ENCODE measurements at regions not wholly inside any gene's neighbourhood (a gene's known extent, or its start where the extent isn't known, plus 50 kb on each side); places are given as distances from the start of the nearest gene placed in this dataset.

DNA sequence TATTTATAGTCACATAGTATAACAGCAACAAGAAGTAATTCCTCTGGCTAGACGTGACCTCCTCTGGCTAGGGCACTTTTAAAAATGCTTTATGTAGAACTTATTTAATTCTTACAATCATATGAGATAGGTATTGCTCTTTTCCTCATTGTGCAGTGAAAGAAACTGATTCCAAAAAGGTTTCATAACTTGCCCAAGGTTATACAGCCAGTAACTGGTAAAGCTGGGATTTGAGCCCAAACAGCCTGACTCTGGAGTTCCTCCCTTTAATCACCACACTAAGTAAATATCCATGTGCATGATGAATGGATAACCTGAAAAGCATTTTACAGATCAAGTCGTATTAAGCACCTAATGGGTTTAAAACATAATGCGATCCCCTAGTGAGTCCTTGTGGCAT, 214.6 kb downstream of the PRL start:
- no peak overlapping the region for H3K27ac Mint-ChIP-seq
- H3K4me3 Mint-ChIP-seq = no peak overlapping the region
- no peak for DNase-seq
- no peaks in the 10 kb centered on the region for H3K4me1 Mint-ChIP-seq (ENCODE audit: low read depth)
- no peaks in the 10 kb centered on the region for H3K36me3 Mint-ChIP-seq (ENCODE audit: low read depth)
- H3K27me3 Mint-ChIP-seq = no peaks in the 10 kb centered on the region
- no peaks in the 10 kb centered on the region for H3K9me3 Mint-ChIP-seq

DNA sequence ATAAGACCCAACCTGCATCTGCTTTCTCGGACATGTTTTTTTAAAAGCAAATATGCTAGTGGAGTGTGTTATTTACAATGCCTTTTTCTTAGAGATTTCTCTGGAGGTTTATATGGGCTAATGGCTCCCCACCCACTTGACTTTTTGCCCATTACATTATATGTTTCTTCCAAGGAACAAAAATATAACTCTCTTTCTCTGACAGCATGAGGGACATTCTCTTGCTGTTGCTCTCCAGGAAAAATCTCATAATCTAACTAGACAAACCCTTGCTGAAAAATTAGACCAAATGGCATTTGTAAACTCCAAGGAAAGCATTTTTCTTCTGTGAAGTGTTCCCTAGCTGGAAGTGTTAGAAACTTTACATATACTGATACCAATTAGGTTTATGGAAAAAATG, 213.7 kb downstream of the PRL start:
- Mint-ChIP-seq H3K4me1 (ENCODE audit: low read depth) (peaks cover 2% of the 10 kb centered on the region), H3K4me3 (no peak overlapping the region), H3K27me3 (no peaks in the 10 kb centered on the region), H3K36me3 (ENCODE audit: low read depth) (no peaks in the 10 kb centered on the region), H3K9me3 (no peaks in the 10 kb centered on the region), H3K27ac (no peak overlapping the region)
- DNase-seq = no peak

DNA sequence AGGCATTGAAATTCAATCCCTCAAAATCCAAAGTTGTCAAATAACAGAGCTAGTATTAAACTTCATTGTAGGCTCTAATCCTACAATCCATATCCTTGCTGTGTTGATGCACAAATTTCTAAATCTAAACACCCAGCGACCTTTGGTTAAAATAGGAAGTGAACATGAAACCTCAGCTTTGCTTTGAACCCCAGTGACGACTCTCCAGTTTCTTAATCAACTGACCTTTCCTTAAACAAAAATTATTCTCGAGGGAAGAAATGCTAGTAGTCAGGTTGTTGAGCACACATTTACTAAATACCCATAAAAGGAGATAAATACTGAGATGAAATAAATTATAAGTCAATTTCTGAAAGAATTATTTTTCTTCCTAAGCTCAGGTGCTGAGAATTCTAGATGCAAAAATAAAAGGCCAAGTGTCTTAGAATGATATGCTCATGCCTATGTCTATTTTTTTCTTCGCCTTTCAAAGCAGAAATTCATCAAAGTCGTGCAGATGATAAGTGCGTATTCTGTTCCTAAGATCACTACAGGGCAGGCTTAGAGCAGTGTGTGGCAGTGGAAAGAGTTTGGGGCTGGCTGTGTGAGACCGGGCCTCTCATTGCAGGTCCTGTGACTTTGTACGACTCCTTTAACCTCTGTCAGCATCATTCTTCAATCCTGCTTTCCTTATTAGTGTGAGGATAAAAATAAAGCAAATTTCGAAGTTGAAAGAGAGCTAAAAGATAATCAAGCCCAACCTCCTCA, 208.7 kb downstream of the PRL start:
- no peak overlapping the region for H3K4me3 Mint-ChIP-seq
- no peaks in the 10 kb centered on the region for H3K9me3 Mint-ChIP-seq
- no peak for DNase-seq

DNA sequence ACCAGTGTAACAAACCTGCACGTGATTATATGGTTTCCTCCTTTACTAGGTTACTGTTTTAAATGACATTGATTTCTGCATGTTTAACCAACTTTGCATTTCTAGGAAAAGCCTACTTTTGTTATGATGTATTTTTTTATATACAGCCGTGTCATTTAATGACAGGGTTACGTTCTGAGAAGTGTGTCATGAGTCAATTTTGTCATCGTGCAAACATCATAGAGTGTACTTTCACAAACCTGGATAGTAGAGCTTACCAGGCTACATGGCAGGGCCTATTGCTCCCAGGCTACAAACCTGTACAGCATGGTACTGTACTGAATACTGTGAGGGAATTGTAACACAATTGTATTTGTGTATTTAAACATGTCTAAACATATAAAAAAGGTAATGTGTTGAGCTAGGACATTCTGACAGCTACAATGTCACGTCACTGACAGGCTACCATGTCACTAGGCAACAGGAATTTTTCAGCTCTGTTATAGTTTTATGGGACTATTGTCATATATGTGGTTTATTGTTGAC, 205.3 kb downstream of the PRL start:
- Mint-ChIP-seq H3K27ac (peak overlapping the region; percentile 40), H3K9me3 (no peaks in the 10 kb centered on the region), H3K27me3 (no peaks in the 10 kb centered on the region)

More for the DNA sequence above, 208.7 kb downstream of the PRL start:
- Mint-ChIP-seq H3K27me3 (no peaks in the 10 kb centered on the region), H3K27ac (no peak overlapping the region), H3K4me1 (ENCODE audit: low read depth) (peaks cover 10% of the 10 kb centered on the region), H3K36me3 (ENCODE audit: low read depth) (no peaks in the 10 kb centered on the region)

DNA sequence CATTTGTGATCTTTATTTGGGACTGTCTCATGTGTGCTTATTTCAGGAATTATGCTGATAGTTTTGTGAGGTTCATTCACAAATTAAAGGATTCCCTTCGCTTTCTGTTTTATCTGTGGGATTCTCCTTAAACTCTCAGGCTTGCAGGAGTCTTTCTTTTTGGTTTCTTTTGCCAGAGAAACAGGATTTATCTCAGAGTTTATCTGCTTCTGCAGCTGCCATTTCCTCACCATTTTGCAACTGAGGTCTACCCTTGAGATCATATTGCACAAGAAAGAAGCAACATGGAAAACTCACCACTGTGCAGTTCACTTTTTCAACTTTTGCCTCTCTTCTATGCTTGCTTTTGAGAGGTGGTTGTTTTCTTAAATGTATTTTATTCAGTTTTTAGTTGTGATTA, 201.0 kb downstream of the PRL start:
- Mint-ChIP-seq H3K4me3 (no peak overlapping the region), H3K27ac (no peak overlapping the region), H3K36me3 (ENCODE audit: low read depth) (no peaks in the 10 kb centered on the region), H3K27me3 (no peaks in the 10 kb centered on the region), H3K4me1 (ENCODE audit: low read depth) (peaks cover 6% of the 10 kb centered on the region), H3K9me3 (no peaks in the 10 kb centered on the region)
- DNase-seq = no peak

More for the DNA sequence above, 205.3 kb downstream of the PRL start:
- DNase-seq = no peak
- Mint-ChIP-seq H3K36me3 (ENCODE audit: low read depth) (no peaks in the 10 kb centered on the region), H3K4me1 (ENCODE audit: low read depth) (peaks cover 10% of the 10 kb centered on the region), H3K4me3 (no peak overlapping the region)

DNA sequence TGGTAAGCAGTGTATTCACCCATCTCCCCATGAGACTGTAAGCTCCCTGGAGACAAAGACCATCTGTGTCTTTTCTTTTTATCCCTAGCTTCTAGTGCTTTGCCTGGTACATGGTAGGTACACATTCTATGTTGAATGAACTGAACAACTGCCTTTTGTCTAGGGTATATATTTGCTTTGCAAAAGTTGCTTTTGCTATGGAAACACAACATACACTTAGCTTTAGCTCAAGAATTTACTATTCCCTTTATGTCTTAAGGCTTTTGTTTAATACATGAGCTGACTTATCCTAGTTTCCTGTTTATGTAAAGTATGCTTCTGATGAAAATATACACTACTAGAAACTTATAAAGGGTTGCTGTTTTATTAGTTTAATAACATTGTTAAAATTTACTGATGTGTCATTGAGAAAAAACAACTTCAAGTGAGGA, 198.2 kb downstream of the PRL start:
- no peak for DNase-seq
- H3K36me3 Mint-ChIP-seq (ENCODE audit: low read depth) = no peaks in the 10 kb centered on the region
- no peak overlapping the region for H3K4me3 Mint-ChIP-seq
- peaks cover 8% of the 10 kb centered on the region for H3K4me1 Mint-ChIP-seq (ENCODE audit: low read depth)
- peaks cover 3% of the 10 kb centered on the region for H3K9me3 Mint-ChIP-seq
- no peak overlapping the region for H3K27ac Mint-ChIP-seq
- H3K27me3 Mint-ChIP-seq = no peaks in the 10 kb centered on the region

DNA sequence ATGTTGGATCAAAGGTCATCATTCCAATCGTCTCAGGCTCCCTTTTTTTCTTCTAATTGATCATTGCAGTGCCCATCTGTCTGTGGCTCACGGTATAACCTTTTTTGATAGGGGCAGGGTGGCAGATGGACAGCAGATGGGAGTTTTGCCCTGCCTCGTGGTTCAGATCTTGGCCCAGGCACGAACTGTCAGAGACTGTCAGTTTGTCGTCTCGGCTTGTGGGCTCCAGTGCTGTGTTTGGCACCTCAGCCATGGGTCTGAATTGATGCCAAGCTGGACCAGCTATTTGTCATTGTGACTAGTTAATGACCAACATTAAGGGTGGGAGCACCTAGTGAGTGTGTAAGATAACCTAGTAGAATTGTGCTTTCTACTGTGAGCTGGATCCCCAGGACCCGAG, 197.6 kb downstream of the PRL start:
- Mint-ChIP-seq H3K4me3 (no peak overlapping the region), H3K27me3 (no peaks in the 10 kb centered on the region), H3K9me3 (peaks cover 3% of the 10 kb centered on the region), H3K27ac (no peak overlapping the region), H3K36me3 (ENCODE audit: low read depth) (no peaks in the 10 kb centered on the region), H3K4me1 (ENCODE audit: low read depth) (peaks cover 8% of the 10 kb centered on the region)
- no peak for DNase-seq

DNA sequence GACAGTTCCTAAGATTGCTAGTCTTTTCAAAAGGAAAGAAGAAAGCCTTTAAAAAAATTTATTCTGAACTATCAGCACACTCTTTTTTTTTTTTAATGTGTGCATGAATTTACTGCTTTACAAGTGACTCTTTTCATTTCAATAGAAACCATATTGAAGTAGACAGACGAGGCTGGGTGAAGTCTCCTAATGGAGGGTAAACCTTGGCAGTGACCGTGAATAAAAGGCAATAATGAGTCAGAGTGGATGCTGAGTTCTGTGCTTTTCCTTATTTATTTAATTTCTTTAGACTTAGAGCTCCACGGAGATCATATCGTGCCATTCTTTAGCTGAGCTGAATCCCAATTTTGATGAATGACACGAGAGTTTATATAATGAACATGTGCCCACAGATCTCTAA, 196.9 kb downstream of the PRL start:
- no peaks in the 10 kb centered on the region for H3K27me3 Mint-ChIP-seq
- H3K4me1 Mint-ChIP-seq (ENCODE audit: low read depth) = peaks cover 8% of the 10 kb centered on the region
- H3K4me3 Mint-ChIP-seq = no peak overlapping the region
- H3K27ac Mint-ChIP-seq = no peak overlapping the region
- DNase-seq = no peak
- peaks cover 5% of the 10 kb centered on the region for H3K9me3 Mint-ChIP-seq
- H3K36me3 Mint-ChIP-seq (ENCODE audit: low read depth) = no peaks in the 10 kb centered on the region

DNA sequence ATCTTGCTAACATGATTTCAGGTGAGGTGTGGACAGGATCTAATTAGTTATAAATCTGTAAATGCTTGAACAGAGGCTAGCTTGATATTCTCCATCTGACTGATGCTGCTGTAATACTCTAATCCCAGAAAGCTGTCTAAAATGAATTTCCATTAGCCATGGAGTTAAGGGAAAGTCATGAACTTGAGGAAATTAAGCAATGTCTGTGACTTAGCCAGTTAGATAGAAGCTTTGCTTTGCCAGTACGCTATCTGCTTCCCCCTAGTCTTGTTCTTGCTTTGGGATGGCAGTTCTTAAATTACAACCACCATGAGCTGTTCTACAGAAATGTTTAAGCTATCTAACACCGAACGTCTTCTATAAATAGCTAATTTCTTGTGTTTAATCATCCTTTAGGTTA, 195.7 kb downstream of the PRL start:
- Mint-ChIP-seq H3K27ac (no peak overlapping the region), H3K4me1 (ENCODE audit: low read depth) (peaks cover 8% of the 10 kb centered on the region)

DNA sequence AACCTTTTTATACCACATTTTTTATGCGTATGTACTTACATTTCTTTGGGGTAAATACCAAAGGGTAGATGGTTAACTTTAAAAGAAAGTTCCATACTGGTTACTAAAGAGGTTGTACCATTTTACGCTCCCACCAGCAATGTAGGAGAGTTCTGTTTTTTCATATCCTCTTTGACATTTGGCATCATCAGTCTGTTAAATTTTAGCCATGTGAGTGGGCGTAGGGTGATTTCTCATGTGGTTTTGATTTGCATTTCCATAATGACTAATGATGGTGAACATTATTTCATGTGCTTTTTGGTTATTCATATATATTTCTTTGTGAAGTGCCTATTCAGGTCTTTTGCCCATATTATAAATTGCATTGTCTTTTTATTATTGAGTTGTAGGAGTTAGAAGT, 194.2 kb downstream of the PRL start:
- DNase-seq = no peak

More for the DNA sequence above, 195.7 kb downstream of the PRL start:
- no peak overlapping the region for H3K4me3 Mint-ChIP-seq
- no peaks in the 10 kb centered on the region for H3K27me3 Mint-ChIP-seq
- H3K9me3 Mint-ChIP-seq = peaks cover 5% of the 10 kb centered on the region
- no peaks in the 10 kb centered on the region for H3K36me3 Mint-ChIP-seq (ENCODE audit: low read depth)
- no peak for DNase-seq

DNA sequence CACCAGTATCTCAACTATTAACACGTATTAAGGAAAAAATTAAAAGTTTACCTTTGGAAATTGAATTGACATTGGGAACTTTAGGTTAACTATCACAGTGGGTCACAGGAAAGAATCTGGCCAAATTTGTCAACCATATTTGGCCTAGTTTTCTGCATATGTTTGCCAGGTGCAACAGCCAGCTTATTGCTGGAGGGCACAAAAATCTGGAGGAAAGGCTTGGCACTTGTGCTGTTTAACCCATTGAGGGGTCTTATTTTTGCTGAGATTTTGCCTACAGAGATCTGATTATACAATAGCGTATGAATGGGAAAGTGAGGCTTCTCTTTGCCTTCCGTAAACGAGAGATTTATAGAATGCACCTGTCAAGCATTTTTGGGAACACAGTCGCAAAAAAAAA, 190.4 kb downstream of the PRL start:
- Mint-ChIP-seq H3K4me1 (ENCODE audit: low read depth) (peaks cover 8% of the 10 kb centered on the region), H3K36me3 (ENCODE audit: low read depth) (no peaks in the 10 kb centered on the region), H3K4me3 (no peak overlapping the region), H3K9me3 (peaks cover 5% of the 10 kb centered on the region), H3K27me3 (no peaks in the 10 kb centered on the region), H3K27ac (no peak overlapping the region)
- DNase-seq = no peak

More for the DNA sequence above, 194.2 kb downstream of the PRL start:
- no peaks in the 10 kb centered on the region for H3K36me3 Mint-ChIP-seq (ENCODE audit: low read depth)
- no peak overlapping the region for H3K4me3 Mint-ChIP-seq
- peaks cover 8% of the 10 kb centered on the region for H3K4me1 Mint-ChIP-seq (ENCODE audit: low read depth)
- H3K27me3 Mint-ChIP-seq = no peaks in the 10 kb centered on the region
- peaks cover 5% of the 10 kb centered on the region for H3K9me3 Mint-ChIP-seq
- no peak overlapping the region for H3K27ac Mint-ChIP-seq

DNA sequence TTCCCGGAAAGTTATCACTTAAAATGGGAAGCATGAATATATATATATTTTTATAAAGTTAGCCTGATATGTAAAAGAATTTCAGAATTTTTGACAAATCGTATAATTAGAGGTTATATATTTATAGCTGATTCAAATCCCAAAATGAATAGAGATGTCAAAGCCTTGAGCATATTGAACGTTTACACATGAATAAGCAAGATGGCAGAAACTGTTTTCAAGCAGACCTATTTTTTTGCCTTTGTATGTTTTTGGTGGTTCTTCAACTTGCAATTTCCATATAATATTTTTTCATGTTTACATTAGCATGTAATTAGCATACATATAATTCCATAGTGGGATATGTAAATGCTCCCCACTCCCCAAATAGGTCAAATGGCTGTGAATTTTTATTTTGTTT, 189.9 kb downstream of the PRL start:
- Mint-ChIP-seq H3K4me3 (no peak overlapping the region), H3K27me3 (no peaks in the 10 kb centered on the region), H3K4me1 (ENCODE audit: low read depth) (peaks cover 8% of the 10 kb centered on the region)

DNA sequence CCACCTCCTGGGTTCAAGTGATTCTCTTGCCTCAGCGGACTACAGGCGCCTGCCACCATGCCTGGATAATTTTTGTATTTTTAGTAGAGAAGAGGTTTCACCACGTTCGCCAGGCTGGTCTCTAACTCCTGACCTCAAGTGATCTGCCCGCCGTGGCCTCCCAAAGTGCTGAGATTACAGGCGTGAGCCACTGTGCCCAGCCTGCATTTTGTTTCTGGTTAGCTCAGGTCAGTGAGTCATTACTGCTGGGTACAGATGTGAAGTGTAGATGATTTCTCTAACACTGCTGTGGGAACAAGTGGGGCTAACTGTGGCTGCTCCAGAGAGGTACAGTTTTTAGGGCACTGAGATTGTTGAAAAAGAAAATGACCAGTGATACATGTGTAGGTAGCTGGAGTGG, 188.6 kb downstream of the PRL start:
- DNase-seq = no peak
- no peaks in the 10 kb centered on the region for H3K27me3 Mint-ChIP-seq
- no peak overlapping the region for H3K27ac Mint-ChIP-seq
- peaks cover 2% of the 10 kb centered on the region for H3K9me3 Mint-ChIP-seq
- H3K36me3 Mint-ChIP-seq (ENCODE audit: low read depth) = no peaks in the 10 kb centered on the region
- no peak overlapping the region for H3K4me3 Mint-ChIP-seq
- no peaks in the 10 kb centered on the region for H3K4me1 Mint-ChIP-seq (ENCODE audit: low read depth)

More for the DNA sequence above, 189.9 kb downstream of the PRL start:
- H3K27ac Mint-ChIP-seq = no peak overlapping the region
- peaks cover 5% of the 10 kb centered on the region for H3K9me3 Mint-ChIP-seq
- no peak for DNase-seq
- no peaks in the 10 kb centered on the region for H3K36me3 Mint-ChIP-seq (ENCODE audit: low read depth)

DNA sequence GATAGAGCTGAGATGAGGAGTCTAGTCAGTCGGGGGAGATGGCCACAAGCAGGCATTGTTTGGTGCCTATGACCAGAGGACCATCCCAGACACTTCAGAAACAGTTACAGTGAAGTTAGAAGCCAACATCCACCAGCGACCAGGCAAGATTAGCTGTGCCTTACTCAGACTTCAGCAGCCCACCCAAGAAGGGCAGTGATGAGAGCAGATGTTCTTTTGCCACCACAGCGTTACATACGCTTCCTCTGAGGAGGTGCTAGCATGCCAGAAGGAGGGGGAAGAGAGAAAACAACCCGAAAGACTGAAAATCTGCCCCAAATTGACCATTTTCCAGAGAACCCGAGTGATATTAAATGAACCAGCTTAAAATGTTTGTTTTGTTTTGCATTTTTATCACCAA, 186.8 kb downstream of the PRL start:
- Mint-ChIP-seq H3K4me1 (ENCODE audit: low read depth) (no peaks in the 10 kb centered on the region), H3K9me3 (no peaks in the 10 kb centered on the region), H3K27me3 (no peaks in the 10 kb centered on the region), H3K27ac (no peak overlapping the region), H3K4me3 (no peak overlapping the region), H3K36me3 (ENCODE audit: low read depth) (no peaks in the 10 kb centered on the region)
- DNase-seq = no peak

DNA sequence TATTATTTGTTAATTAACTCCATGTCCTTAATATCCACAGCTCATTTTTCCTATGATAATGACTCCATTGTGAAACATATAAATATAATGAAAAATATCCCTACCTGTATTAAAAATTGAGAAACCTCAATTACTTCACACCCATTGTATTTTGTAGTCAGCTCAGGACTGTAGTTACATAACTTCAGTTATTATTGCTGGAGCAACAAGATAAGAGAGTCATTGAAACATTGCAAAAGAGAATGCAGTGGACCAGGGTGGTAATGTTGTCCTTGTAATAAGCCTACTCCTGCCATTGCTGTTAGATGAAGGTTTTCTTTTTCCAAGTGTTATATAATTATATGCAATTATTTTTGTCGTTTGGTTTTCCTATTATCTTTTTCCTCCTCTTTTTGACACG, 184.4 kb downstream of the PRL start:
- Mint-ChIP-seq H3K4me1 (ENCODE audit: low read depth) (no peaks in the 10 kb centered on the region), H3K36me3 (ENCODE audit: low read depth) (no peaks in the 10 kb centered on the region), H3K4me3 (no peak overlapping the region), H3K9me3 (no peaks in the 10 kb centered on the region), H3K27me3 (no peaks in the 10 kb centered on the region), H3K27ac (no peak overlapping the region)
- DNase-seq = no peak
